HG03342 (cell line): ENCODE measurements at regions not wholly inside any gene's neighbourhood (a gene's known extent, or its start where the extent isn't known, plus 50 kb on each side); places are given as distances from the start of the nearest gene placed in this dataset.

Experiments used
- ATAC-seq: cut with Tn5 transposase; IDR thresholded peaks from one replicate; pipeline ENCODE4 v1.9.1; 2021; ENCODE audit warnings: mild to moderate bottlenecking, moderate library complexity; ENCODE audit not compliant: unreplicated experiment

DNA sequence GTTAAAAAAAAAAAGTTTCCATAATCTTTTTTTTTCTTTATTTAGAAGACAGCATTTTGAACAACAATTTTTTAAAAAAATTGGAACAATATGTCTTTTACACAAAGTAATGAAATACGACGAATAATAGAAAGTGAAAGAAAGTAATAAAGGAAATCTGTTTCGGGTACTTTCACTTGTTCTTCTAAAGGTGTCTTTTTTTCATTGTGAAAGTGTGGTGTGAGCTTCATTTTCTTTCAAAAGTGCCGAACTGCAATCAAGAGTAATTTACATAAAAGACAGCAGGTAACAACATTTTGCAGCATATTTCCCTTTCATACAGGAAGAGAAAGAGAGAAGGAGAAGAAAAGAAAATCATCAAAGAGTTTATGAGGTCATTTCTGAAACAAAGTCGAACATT, 159.7 kb upstream of the CDH12 start:
- no peak for ATAC-seq

DNA sequence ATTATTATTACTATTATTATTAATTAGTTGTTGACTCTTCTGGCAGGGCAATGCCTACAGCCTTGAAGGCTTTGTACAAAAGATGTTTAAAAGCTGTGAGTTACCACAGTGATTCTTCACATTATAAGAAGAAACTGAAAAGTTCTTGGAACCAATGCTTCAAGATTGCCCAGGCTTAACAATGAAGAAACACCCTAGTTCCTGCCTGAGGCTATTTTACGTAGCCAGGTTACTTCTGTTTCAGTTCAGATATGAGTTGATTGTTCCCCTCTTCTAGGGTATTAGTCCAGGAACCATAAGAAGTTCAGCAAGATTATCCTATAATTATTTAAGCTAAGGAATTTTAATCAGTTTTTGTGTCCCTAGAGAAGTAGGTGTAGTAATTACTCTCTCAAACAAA, 154.6 kb upstream of the CDH12 start:
- ATAC-seq = no peak

DNA sequence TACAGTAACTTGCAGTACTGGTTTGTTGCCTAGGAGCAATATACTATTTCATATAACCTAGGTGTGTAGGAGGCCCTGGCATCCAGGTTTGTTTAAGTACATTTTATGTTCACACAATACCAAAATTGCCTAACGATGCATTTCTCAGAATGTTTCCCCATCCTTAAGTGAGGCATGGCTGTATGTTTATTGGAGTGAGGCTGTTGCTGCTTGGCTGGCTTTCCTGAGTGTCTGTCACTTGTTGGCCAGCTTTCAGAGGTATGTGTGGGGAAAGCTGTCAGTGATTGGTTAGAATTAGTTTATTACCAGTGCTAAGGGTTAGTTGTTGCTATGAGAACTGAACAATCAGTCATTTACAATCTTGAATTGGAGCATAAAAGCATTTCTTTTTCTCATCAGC, 154.1 kb upstream of the CDH12 start:
- ATAC-seq = no peak

DNA sequence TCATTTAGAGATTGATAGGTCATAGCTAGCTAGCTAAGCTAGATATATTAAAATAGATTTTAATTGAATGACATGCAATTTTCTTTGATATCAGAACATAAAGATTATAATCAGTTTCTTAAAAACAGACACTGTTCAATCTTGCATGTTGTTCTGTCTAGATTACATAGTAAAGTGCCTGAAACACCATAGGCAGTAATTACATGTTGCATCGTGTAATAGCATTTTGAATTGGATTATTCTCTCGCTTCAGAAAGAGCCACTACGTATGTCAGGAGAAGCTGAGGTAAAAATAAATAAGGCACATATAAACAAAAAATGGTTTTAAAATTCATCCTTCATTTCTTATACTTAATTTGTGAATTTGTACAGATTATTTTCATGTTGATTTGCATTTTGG, 148.0 kb upstream of the CDH12 start:
- no peak for ATAC-seq

DNA sequence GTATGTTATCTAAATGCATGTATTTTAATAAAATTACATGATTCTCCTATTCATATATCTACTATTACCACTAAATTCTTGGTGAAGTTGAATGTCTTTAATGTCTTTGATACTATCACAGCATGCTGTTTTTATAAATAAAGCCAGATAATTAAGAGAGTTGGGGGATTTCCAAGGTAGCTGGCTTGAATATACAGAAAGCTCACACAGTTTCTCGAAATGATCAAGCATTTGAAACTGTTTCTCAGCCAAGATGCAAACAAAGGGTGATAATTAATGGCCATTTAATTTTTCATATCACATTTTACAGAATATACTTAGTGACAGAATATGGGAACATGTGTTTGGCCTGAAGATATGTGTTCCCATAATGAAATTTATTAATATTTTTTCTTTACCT, 145.6 kb upstream of the CDH12 start:
- ATAC-seq = no peak

DNA sequence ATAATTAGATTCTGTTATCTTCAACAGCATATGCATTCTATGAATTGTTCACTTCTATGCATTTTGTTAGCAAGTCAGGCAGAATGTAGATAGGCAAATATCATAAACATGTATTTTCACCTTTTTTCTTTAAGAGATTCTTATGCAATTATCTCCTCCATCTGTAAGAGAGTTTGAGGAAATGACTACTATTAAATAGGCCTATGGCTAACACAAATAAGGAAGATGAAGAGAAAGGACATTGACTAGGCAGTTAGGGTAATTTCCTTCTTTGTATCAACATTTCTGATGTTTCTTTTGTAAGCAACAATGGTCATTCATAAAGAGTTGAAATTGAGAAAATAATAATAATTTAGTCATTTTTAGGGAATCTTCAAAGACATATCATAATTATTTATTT, 145.2 kb upstream of the CDH12 start:
- no peak for ATAC-seq

DNA sequence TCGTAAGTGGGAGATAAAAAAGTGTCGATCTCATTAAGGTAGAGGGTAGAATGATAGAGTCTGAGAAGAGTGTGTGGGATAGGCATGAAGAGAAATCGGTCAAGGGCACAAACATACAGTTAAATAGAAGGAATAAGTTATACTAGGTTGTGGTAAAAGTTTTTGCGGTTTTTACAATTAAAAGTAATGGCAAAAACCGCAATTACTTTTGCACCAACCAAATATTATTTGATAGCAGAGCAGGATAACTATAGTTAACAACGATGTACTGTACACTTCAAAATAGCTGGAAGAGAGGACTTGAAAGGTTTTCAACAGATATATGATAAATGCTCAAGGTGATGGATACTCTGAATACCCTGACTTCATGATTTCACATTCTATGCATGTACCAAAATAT, 135.8 kb upstream of the CDH12 start:
- ATAC-seq = no peak

DNA sequence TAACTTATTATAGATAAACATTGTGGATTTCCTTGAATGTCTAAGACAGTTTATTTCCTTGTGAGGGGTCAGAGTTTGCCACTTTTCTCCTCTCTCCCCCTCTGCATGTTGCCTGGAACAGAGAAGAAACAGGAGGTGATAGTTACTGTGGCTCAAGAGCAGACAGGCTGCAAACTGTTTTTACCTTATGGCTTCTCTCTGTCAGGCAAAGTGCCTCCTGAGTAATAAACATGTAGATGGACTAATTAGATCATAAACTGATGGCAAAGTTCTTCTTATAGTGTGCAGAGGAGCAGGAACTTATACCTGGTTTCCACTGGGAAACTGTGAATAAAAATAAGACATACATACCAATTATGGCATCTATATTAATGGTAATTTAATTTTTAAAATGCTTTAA, 133.1 kb upstream of the CDH12 start:
- ATAC-seq = no peak

DNA sequence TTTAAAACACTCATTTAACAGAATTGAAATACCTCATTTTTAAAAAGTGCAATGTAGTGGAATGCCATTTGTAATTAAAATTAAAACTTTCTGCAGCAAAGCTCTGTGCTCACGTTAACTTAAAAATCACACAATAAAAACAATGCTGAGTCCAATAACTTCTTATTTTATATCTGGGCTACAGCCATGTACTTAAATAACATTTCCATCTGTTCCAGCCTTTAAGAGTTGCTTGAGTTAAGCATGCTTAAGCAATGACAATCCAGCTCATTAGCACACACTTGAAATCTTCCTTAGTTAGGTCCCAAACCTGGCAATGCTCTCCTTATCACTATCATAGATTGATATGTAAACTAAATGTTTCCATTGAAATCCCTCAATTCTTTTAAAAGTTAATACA, 132.3 kb upstream of the CDH12 start:
- ATAC-seq = no peak

DNA sequence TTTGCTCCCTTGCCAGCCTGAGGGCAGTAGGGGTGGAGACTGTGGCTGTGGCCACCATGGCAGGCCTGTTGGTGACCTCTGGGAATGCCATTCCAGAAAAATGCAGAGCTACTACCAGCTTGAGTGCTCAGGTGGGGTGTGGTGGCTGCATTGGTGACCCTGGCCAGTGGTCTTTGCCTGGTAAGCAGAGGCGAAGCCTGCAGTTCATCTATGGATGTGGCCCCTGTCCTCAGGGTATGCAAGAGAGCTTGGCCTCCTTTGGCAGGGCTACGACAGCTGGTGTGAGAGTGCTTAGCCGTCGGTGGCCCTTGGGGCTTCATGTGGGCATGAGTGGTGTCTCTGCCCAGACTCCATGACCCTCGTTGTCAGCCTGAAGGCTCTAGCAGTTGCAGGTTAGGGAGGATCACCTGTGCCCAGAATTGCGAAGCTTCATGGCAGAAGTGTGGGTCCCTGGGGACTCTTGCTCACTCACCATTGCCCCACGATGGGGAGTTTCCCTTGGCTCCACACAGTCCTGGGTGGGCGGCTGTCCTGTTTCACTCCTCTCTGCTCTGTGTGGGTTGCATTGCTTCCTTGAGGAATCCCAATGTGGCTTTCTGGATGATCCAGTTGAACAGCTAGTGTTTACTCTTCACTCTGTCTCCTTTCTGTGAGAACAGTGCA, 117.9 kb upstream of the CDH12 start:
- no peak for ATAC-seq

DNA sequence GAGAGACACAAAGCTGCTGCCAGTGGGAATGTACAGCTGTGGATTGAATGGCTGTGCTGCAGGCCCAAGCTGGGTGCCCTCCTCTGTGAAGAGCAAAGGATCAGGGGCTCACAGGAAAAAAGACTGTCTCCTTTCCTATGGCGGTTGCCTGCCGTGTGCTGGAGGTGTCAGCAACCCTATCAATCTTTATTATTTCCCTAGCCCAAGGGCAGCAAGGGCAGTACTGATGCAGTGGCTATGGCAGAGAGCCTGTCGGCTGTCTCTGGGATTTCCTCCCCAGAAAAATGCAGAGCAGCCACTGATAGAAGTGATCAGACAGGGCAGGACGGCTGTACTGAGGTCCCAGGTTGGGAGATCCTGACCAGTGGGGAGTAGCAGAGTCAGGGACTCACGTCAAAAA, 117.3 kb upstream of the CDH12 start:
- ATAC-seq = no peak

DNA sequence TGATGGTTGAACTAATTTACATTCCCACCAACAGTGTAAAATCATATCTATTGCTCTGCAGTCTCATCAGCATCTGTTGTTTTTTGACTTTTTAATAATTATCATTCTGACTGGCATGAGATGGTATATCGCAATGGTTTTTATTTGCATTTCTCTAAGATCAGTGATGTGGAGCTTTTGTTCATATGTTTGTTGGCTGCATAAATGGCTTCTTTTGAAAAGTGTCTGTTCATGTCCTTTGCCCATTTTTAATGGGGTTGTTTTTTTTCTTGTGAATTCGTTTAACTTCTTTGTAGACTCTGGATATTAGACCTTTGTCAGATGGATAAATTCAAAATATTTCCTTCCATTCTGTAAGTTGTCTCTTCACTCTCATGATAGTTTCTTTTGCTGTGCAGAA, 115.2 kb upstream of the CDH12 start:
- ATAC-seq = no peak

DNA sequence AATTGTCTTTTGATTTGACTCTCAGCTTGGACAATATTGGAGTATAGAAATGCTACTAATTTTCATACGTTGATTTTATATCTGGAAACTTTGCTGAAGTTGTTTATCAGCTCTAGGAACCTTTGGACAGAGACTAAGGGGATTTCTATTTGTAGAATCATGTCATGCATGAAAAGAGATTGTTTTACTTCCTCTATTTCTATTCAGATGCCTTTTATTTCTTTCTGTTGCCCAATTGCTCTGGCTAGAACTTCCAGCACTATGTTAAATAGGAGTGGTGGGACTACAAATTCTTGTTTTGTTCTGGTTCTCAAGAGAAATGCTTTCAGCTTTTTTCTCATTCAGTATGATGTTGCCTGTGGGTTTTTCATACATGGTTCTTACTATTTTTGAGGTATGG, 112.8 kb upstream of the CDH12 start:
- no peak for ATAC-seq

DNA sequence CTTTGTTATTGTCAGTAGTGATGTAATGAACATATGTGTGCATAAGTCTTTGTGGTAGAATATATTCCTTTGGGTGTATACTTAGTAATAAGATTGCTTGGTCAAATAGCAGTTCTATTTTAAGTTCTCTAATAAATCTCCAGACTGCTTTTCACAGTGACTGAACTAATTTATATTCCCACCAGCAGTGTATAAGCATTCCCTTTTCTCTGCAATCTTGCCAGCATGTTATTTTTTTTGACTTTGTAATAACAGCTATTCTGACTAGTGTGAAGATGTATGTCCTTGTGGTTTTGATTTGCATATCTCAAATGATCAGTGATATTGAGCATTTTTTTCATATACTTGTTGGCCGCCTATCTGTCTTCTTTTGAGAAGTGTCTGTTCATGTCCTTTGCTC, 111.5 kb upstream of the CDH12 start:
- no peak for ATAC-seq

DNA sequence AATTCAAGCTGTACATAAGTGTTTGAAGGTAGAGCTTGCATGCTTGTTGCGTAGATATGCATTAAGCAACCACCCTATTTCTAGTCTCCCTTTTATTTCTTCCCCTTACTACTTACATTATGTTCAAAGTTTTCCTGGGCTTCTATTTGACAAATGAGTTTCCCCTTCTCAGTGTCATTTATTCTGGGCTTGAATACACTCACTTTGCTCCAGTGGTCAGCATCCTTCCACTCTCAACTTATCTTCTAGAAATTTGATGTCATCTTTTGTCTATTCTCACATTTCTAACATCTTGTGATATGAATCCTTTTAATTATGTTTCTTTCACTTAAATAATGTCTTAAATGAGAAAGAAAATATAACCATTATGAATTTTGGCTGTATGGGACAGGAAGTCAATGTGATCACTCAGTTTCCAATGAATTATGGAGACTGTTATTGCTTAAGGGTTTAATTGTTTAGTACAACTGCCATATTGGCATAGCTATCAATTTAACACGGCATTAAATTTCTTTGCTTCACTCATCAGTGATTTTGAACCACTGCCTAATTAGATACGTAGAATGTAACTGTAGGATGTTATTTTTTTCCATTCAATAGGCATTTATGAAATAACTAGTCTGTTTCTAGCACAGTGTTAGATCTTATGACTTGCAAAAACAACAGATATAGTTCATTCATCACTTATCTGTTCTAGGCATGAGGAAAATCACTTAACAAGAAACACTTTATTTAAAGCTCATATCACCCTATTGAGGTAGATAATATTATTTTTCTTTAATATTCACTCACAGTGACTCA, 105.5 kb upstream of the CDH12 start:
- ATAC-seq = no peak

DNA sequence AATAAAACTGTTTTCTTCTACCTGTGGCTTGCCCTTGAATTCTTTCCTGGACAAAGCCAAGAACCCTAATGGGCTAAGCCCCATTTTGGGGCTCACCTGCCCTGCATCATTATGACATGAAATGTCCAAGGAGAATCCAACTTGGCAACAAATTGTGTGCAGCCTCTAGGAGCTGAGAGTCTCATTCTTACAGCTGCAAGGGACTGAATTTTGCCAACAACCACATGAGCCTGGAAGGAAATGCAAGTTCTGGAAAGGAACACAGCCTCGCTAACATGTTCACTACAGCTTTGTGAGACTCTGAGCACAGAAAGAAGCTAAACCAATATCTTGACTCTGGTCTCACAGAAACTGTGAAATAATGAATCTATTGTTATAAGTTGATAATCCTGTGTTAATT, 94.8 kb upstream of the CDH12 start:
- no peak for ATAC-seq

DNA sequence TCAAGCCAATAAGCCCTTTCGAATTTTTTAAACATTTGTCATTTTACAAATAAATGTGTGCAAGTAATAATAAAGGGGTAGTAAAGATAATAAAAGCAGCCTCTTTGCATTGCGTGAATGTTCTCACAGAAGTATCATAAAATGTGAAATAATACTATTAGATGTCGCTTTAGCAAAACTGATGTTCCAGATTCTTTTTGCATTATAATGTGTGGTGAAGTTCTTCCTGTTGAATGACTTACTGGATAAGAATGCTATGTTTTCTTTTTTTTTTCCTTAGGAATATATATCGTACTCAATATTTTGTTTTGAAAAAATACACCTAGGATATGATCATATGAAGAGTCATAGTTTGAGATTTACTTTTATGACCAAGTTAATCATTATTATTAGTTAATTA, 85.2 kb upstream of the CDH12 start:
- ATAC-seq = no peak

DNA sequence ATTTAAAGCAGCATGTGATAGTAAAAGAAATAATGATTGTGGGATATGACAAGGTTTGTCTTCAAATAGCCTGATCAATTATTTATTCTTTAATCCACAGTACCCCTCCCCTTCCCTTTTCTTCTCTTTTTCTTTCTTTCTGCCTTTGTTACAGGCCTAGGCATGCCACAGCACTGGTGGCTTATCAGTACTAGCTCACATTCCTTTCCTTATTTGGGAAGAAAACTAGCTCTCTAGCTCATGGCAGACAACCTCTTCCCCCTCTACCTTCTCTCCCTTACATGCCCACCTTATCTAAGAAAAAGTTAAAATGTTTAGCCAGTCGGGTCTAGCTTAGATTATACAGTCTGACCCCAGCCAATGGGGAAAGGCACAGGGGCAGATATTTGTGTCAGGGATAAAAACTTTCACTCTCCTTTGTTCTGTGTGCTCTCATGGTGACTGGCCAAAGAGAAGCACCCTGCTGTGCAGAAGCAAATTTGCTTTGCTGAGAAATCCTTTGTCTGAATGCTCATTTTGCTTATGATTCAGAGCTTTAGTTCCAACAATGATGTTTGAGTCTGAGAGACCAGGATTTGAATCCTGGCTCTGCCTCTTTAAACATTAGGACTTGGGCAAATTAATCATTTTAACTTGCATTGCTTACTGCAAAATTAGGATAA, 75.8 kb upstream of the CDH12 start:
- ATAC-seq = no peak

DNA sequence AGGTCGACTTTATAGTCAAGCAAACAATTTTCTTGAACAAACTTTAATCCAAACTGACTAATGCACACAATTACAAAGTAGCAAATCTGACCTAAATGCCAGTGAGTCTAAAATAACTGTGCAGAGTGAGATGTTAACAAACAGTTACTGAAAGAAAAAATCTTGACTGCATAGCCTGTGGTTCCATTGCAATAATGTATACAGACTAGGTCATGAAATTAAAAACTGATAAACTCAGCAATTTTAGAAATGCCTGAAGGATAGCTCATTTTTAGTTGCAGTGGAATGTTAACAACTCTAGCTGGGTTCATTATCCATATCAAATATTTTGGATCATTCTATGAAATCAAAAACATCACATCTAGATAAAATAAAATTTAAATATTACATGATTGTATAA, 73.4 kb upstream of the CDH12 start:
- ATAC-seq = no peak

DNA sequence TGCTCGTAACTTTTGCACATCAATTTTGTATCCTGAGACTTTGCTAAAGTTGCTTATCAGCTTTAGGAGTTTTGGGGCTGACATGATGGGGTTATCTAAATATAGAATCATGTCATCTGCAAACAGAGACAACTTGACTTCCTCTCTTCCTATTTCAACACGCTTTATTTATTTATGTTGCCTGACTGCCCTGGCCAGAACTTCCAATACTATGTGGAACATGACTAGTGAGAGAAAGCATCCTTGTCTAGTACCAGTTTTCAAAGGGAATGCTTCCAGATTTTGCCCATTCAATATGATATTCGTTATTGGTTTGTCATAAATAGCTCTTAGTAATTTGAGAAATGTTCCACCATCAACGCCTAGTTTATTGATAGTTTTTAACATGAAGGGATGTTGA, 65.4 kb upstream of the CDH12 start:
- ATAC-seq = no peak

DNA sequence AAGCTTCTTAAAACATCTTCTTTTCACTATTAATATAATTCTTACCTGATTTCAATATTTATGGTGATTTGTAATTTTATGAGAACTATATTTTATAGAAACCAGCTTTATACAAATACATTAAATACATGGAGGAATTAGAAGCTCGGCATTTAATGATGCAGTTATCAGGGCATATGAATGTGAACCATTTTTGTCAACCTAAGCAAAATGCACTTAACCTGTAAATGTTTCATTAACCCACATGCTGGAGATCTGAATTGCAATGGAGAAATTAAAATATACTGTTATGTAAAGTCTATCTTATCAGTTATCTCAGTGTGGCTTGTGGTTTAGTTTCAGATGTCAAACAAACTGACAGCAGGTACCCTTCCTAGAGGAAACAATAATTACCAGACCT, 63.2 kb upstream of the CDH12 start:
- no peak for ATAC-seq

DNA sequence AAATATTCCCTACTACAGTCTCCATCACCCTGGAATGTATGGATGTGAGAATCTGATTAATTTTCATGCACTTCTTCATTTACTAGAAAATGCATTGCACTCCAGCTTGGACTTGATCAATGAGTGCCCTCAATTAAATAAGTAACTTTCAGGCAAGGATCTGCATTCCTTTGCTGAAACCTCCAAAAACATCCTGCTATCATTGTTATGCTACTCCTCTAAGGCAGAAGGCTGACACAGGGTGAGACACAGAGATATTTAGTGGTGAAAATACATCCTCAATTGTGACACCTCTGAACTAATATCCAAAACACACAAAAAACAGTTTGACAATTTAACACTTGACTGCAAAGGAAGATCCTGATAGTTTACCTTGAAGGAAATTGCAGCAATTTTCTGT, 57.9 kb upstream of the CDH12 start:
- ATAC-seq = no peak
